ENCODE measurements at regions not wholly inside any gene's neighbourhood (a gene's known extent, or its start where the extent isn't known, plus 50 kb on each side); places are given as distances from the start of the nearest gene placed in this dataset.
"Not testable (repeated sequence)": the region's sequence is repeated elsewhere in the genome, so short reads cannot be mapped to it uniquely, and the experiment has no call there.

- POLR2A ChIA-PET; H3K9ac ChIP-seq (ENCODE audit: insufficient read depth in 1 of 2, low read depth in 2 of 2, low read length in 2 of 2); H3K4me3 ChIP-seq; H3K9me3 ChIP-seq (replicated peaks; ENCODE audit: control insufficient read depth, insufficient read depth, low read depth, low read length); H4K20me1 ChIP-seq (replicated peaks; ENCODE audit: control insufficient read depth, insufficient read depth, low read length); H3K27ac ChIP-seq (ENCODE audit: extremely low read depth, low read depth, low read length); H3K36me3 ChIP-seq (ENCODE audit: control insufficient read depth, insufficient read depth, low read length); H3K4me1 ChIP-seq (replicated peaks in 1 of 2; ENCODE audit: control insufficient read depth in 2 of 2, insufficient read depth in 2 of 2, low read length in 2 of 2); H2AFZ ChIP-seq (ENCODE audit: low read depth, low read length); CTCF ChIA-PET (ENCODE audit: low intra/inter-chr PET ratio); H3K9me1 ChIP-seq (ENCODE audit: control insufficient read depth, insufficient read depth, low read length); BruUV-seq (replicated peaks); ATAC-seq; H3K4me2 ChIP-seq (ENCODE audit: insufficient read depth, low read length); intact Hi-C loops (cut with micrococcal nuclease); DNase-seq (ENCODE audit: extremely low read depth in 1 of 4, low spot score in 3 of 4); in situ Hi-C loops (cut with MboI); FAIRE-seq; H3K79me2 ChIP-seq (ENCODE audit: control insufficient read depth, insufficient read depth, low read length); H3K27me3 ChIP-seq (ENCODE audit: control insufficient read depth in 2 of 2, insufficient read depth in 2 of 2, low read length in 2 of 2): not testable (repeated sequence)
- WGBS (ENCODE audit: insufficient coverage, low coverage, missing lambda C conversion rate) = 3% methylated on average over 5 of the region's 5 CpGs
These were observed 56.7 kb upstream of the RBM24 start for GRCh38 chr6:17224501-17224900.

DNA sequence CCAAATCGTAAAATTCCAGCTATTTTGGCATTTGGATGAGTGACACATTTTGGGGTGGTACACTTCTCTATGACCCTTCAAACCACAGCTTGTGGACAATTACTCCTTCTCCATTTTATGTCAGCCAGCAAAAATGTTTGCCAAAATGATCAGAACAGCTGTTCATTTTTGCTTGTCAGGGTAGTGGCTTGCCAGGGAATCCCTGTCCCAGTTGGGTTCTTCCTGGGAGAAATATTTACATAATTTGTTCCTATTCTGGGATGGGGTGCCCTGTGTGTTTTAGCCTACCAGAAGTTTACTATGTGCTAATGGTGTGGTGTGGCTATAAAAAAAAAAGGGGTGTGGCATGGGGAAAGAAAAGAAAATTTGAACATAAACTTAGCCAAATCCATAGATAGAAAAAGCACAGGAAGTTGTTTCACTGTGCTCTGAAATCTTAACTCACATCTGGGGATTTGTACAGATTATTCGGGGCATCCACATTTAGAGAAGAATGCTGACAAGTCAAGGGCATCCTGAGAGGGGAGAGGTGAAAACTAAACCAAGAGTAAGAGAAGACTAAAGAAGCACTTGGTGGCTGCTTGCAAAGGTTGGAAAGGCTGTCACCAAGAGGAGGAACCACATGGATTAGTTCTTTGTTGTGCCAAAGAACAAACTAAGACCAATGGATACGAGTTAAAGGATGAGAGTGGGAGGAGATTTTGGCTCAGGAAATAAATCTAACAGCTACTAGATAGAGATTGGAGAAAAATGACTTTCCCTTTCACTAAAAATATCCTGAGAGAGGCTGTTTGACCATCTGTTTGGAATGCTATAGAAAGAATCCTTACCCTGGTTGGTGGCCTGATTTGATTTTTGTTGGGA is 55.2 kb upstream of the RBM24 start:
- POLR2A ChIA-PET = no interaction called here
- intact Hi-C loops (cut with micrococcal nuclease) = no loop called here
- H3K4me3 ChIP-seq = no peak overlapping the region
- TF ChIP-seq ZKSCAN1 (IDR thresholded peaks at IDR 0.05; ENCODE audit: low read depth, low read length) (no peak), E2F8 (IDR thresholded peaks at IDR 0.05; ENCODE audit: low read depth, partially characterized antibody) (no peak), EZH2 (IDR thresholded peaks at IDR 0.05; ENCODE audit: borderline replicate concordance, low read depth, low read length) (no peak), SAP30 (IDR thresholded peaks at IDR 0.05; ENCODE audit: borderline replicate concordance, insufficient read depth, low read depth, low read length, poor library complexity, severe bottlenecking) (no peak), ZNF583 (CRISPR knock-in tag; IDR thresholded peaks at IDR 0.05) (no peak), CTCFL (IDR thresholded peaks at IDR 0.05; ENCODE audit: borderline replicate concordance, insufficient read depth, low read depth, low read length, poor library complexity, severe bottlenecking) (no peak)
- TF ChIP-seq, protein P1, sequence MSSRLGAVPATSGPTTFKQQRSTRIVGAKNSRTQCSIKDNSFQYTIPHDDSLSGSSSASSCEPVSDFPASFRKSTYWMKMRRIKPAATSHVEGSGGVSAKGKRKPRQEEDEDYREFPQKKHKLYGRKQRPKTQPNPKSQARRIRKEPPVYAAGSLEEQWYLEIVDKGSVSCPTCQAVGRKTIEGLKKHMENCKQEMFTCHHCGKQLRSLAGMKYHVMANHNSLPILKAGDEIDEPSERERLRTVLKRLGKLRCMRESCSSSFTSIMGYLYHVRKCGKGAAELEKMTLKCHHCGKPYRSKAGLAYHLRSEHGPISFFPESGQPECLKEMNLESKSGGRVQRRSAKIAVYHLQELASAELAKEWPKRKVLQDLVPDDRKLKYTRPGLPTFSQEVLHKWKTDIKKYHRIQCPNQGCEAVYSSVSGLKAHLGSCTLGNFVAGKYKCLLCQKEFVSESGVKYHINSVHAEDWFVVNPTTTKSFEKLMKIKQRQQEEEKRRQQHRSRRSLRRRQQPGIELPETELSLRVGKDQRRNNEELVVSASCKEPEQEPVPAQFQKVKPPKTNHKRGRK (tag; IDR thresholded peaks at IDR 0.05) = no peak

More for the DNA sequence above, 55.2 kb upstream of the RBM24 start:
- Histone ChIP-seq H3K27me3 (ENCODE audit: control insufficient read depth in 2 of 2, insufficient read depth in 2 of 2, low read length in 2 of 2) (no peaks in the 10 kb centered on the region), H4K20me1 (replicated peaks; ENCODE audit: control insufficient read depth, insufficient read depth, low read length) (no peaks in the 10 kb centered on the region), H3K79me2 (ENCODE audit: control insufficient read depth, insufficient read depth, low read length) (no peaks in the 10 kb centered on the region), H3K4me1 (replicated peaks in 1 of 2; ENCODE audit: control insufficient read depth in 2 of 2, insufficient read depth in 2 of 2, low read length in 2 of 2) (no peaks in the 10 kb centered on the region), H3K27ac (ENCODE audit: extremely low read depth, low read depth, low read length) (no peak overlapping the region), H3K9ac (ENCODE audit: insufficient read depth in 1 of 2, low read depth in 2 of 2, low read length in 2 of 2) (no peak overlapping the region), H3K9me3 (replicated peaks; ENCODE audit: control insufficient read depth, insufficient read depth, low read depth, low read length) (no peaks in the 10 kb centered on the region), H3K4me2 (ENCODE audit: insufficient read depth, low read length) (no peak overlapping the region), H3K9me1 (ENCODE audit: control insufficient read depth, insufficient read depth, low read length) (no peaks in the 10 kb centered on the region), H2AFZ (ENCODE audit: low read depth, low read length) (no peak overlapping the region), H3K36me3 (ENCODE audit: control insufficient read depth, insufficient read depth, low read length) (no peaks in the 10 kb centered on the region)
- in situ Hi-C loops (cut with MboI) = no loop called here
- BruUV-seq (replicated peaks) = no TSS peak
- no peak for FAIRE-seq
- no peak for ATAC-seq
- no peak for DNase-seq (ENCODE audit: extremely low read depth in 1 of 4, low spot score in 3 of 4)
- CTCF ChIA-PET (ENCODE audit: low intra/inter-chr PET ratio) = no interaction called here
- 0% methylated on average over 3 of the region's 3 CpGs for WGBS (ENCODE audit: insufficient coverage, low coverage, missing lambda C conversion rate)
